ENCODE measurements at regions not wholly inside any gene's neighbourhood (a gene's known extent, or its start where the extent isn't known, plus 50 kb on each side); places are given as distances from the start of the nearest gene placed in this dataset.

DNA sequence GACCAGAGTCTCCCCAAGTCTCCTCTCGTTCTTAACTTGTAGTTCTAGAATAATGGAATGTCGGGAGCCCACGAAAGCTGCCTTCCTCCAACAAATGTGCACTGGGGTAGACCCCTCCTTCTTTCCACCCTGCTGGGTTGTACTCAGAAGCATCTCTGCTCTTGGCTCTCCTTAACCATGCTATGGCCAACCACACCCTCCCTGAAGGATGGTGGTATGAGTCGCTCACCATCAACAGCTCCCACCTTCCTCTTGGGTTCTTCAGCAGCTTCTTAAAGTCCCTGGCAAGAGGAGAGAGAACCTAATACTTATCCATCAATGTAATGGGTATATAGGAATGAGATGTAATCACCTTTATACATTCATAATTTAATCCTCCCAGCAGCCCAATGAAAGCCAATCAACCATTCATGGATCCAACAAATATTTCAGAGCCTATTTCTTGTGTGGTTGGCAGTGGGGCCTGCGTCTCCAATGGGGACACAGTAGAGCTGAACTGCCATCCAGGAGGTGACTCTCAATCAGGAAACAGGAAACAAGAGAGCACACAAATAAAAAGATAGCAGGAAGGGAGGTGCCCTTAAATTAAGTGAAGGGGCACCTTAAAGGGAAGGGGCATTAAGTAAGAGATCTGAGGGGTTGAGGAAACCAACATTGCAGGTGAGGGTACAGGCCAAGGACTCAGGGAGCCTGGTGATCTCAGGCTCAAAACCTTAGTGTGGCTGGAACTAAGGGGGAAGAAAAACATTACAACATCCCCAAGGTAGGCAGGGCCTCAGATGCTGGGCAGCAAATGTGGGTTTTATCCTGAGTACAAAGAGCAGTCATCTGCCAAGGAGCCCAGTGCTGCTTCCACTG lies 64.4 kb upstream of the ETS2 start:
- no peak for DNase-seq (ENCODE audit: low spot score)

GRCh38 chr21:38741950-38742256 lies 63.8 kb upstream of the ETS2 start:
- DNase-seq (ENCODE audit: low spot score), result no peak

- no peak for DNase-seq (ENCODE audit: low spot score)
These were observed 63.0 kb upstream of the ETS2 start for GRCh38 chr21:38742580-38743260.

DNA sequence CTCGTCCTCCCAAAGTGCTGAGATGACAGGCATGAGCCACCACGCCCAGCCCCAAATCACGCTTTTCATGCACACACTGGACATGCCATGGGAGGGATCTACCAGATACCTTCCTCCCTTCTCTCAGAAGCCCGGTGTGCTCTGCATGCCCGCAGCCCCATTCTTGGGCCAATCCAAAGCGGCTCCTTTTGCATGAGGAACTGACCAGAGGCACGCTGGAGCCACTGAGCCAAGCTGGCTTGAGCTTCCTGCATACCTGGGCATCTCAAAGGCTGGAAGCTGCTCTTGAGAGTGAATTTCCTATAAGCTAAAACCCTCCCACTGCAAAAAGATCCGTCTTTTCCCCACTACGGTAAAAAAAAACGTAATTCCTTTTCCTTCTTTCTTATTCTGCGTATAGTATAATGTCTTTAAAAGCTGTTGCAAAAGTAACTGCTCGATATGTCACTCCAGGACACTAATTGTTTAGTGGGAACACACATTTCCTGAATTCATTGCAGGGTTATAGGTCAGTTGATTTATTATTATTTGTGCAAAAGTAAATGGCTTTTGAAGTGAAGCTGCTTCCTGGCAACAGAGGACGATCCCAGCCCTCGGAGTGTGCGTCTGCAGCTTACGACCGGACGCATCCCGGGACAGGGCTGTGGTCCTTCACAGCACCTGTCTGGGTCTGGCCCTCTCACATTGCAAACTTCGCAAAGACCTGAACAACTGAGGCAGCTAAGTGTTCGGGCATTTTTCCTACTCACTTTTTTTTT lies 61.8 kb upstream of the ETS2 start:
- DNase-seq (ENCODE audit: low spot score), result no peak

- no peak for DNase-seq (ENCODE audit: low spot score)
These were observed 60.9 kb upstream of the ETS2 start for GRCh38 chr21:38744861-38745260.

DNA sequence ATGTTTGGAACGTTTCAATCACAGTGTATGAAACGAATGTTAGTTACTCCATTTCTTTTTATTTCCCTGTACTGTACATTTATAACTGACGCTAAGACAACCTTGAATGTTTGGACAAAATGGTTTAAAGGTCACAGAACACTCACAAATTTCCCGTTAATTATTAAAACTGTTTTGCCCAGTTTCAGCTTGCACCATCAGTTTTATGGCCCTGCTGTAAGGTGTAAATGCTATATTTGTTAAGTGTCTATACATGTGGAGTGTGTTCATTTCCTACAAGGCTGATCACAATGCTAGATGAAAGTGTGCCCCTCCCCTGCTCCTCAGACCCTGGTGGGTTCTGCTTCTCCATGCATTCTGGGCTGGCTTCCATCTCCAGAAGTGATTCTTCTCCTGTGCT lies 57.9 kb upstream of the ETS2 start:
- DNase-seq (ENCODE audit: low spot score), result no peak

DNA sequence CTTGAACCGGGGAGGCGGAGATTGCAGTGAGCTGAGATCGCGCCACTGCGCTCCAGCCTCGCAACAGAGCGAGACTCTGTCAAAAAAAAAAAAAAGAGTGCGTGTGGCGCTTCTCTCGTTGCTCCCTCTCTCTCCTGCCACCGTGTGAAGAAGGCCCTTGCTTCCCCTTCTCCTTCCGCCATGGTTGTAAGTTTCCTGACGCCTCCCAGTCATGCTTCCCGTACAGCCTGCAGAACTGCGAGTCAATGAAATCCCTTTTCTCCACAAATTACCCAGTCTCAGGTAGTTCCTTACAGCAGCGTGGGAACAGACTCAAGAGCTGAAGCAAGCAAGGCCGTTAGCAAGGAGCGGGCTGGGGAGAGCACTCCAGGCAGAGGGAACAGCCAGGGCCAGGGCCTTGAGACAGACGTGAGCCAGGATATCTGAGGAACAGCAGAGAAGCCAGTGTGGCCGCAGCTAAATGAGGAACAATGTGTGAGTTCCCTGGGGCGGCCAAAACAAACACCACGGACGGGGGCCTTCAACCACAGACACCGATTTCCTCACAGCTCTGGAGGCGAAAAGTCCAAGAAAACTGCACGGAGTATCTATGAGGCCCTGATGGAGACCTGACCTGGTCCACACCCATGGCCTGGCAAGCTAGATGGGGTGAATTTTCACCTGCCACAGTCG lies 54.2 kb upstream of the ETS2 start:
- no peak for DNase-seq (ENCODE audit: low spot score)

- no peak for DNase-seq (ENCODE audit: low spot score)
These were observed 53.7 kb upstream of the ETS2 start for GRCh38 chr21:38752051-38752505.

GRCh38 chr21:38753114-38753513 lies 52.6 kb upstream of the ETS2 start:
- DNase-seq (ENCODE audit: low spot score), result no peak

DNA sequence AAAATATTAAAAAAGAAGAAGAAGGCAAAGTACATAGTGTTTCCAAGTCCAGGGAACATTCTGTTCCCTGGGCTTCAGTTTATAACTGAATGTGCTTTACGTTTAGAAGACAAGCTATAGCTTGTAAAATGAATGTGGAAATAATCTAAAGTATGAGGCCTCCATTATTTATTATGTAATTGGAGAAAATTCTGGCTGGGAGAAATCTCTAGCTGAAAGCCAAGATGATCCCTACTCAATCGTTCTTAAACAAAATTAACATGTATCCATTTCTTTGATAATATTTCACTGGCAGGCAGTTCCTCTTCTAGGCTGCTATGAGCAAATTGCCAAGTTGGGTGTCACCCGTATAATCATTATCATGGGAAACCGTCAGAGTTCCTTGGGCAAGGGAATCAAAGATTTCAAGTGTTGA lies 52.2 kb upstream of the ETS2 start:
- DNase-seq (ENCODE audit: low spot score), result no peak
